GM12892 (cell line): ENCODE measurements at regions not wholly inside any gene's neighbourhood (a gene's known extent, or its start where the extent isn't known, plus 50 kb on each side); places are given as distances from the start of the nearest gene placed in this dataset.

ENCODE experiments used
- POLR2A ChIP-seq: IDR thresholded peaks from 2 replicates; pipeline ENCODE4 v1.6.1; 2011; ENCODE audit warnings: low read depth, low read length, control low read depth
- POLR2AphosphoS5 ChIP-seq: IDR thresholded peaks from 2 replicates; pipeline ENCODE4 v1.6.1; 2011; ENCODE audit warnings: low read depth, low read length, control low read depth

- TF ChIP-seq POLR2AphosphoS5 (no peak), POLR2A (no peak)
Observed at GRCh38 chr6:151674578-151674977, 132.9 kb upstream of the ESR1 start.
